Activated CD4-positive, alpha-beta T cell treated with anti-CD3 and anti-CD28 coated beads, Interleukin-2, amount 10 ng/mL, durations not matched to agents 24 days and 14 days (primary cell): ENCODE measurements at regions not wholly inside any gene's neighbourhood (a gene's known extent, or its start where the extent isn't known, plus 50 kb on each side); places are given as distances from the start of the nearest gene placed in this dataset.
"Not testable (repeated sequence)": the region's sequence is repeated elsewhere in the genome, so short reads cannot be mapped to it uniquely, and the experiment has no call there.

Source experiments
- DNase-seq: peaks from one replicate; pipeline ENCODE4 v3.0.0; 2022
- H3K27ac Mint-ChIP-seq: one replicate; pipeline ENCODE4 v1.8.0; 2022; ENCODE audit warnings: mild to moderate bottlenecking, mixed read lengths
- H3K27me3 Mint-ChIP-seq: one replicate; pipeline ENCODE4 v1.8.0; 2022; ENCODE audit warnings: mixed read lengths
- H3K36me3 Mint-ChIP-seq: one replicate; pipeline ENCODE4 v1.8.0; 2022; ENCODE audit warnings: low read depth, mild to moderate bottlenecking, mixed read lengths
- H3K4me1 Mint-ChIP-seq: one replicate; pipeline ENCODE4 v1.8.0; 2021; ENCODE audit warnings: mixed read lengths
- H3K4me3 Mint-ChIP-seq: one replicate; pipeline ENCODE4 v1.8.0; 2022; ENCODE audit warnings: mild to moderate bottlenecking, moderate library complexity, mixed read lengths
- H3K9me3 Mint-ChIP-seq: one replicate; pipeline ENCODE4 v1.8.0; 2021; ENCODE audit warnings: mixed read lengths
- intact Hi-C: fragments of 100-400 bp; cut with micrococcal nuclease; formaldehyde crosslinking; loops from one replicate; pipeline ENCODE4 v1.15.1; 2023

DNA sequence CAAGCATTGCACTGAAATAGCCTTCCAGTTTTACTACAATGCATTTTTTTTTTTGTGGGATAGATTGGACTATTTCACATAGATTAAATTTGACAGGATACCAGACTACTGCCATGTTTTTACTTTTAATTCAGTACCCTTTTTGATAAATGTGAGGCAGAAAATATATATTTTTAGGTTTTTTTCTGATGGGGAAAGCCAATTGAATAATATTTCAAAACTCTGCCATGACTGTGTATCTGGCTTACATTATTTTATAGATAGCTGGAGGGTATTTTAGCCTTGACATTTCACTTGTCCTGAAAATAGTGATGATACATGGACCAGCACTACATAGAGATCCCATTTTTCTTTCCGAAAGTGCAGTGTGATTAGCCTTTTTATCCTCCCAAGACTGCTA lies 133.5 kb upstream of the PRR16 start:
- H3K27me3 Mint-ChIP-seq = no peaks in the 10 kb centered on the region
- H3K27ac Mint-ChIP-seq = no peak overlapping the region
- H3K9me3 Mint-ChIP-seq = no peaks in the 10 kb centered on the region
- no peaks in the 10 kb centered on the region for H3K36me3 Mint-ChIP-seq
- intact Hi-C loops = no loop called here
- no peak overlapping the region for H3K4me3 Mint-ChIP-seq
- DNase-seq = no peak
- no peaks in the 10 kb centered on the region for H3K4me1 Mint-ChIP-seq

DNA sequence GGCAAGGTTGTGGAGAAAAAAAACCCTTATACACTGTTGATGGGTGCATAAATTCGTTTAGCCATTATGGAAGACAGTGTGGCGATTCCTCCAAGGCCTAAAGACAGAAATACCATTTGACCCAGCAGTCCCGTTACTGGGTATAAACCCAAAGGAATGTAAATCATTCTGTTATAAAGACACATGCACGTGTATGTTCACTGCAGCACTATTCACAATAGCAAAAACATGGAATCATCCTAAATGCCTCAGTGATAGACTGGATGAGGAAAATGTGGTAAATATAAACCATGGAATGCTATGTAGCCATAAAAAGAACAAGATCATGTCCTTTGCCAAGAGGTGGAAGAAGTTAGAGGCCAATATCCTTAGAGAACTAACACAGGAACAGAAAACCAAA lies 119.9 kb upstream of the PRR16 start:
- intact Hi-C loops = no loop called here
- no peak overlapping the region for H3K4me3 Mint-ChIP-seq
- H3K4me1 Mint-ChIP-seq = no peaks in the 10 kb centered on the region

DNA sequence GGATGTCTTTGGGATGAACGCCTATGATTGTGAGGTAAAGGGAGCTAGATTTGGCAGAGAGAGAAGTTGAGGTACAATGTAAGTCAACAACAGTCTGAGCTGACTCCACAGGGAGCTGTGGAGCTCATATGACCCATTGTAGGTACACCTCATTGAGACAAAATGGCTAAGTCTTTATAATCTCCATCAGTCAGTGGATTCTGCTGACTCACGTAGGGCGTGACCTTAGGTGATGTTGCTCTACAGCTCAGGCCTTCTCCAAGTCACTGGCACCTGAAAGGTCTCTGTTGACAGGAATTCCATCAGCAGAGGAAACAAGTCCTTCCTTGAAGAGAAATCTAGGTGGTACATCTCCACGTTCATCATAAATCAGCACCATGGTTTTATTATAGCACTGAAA lies 118.2 kb upstream of the PRR16 start:
- no peak overlapping the region for H3K27ac Mint-ChIP-seq
- no peaks in the 10 kb centered on the region for H3K36me3 Mint-ChIP-seq
- H3K4me1 Mint-ChIP-seq = no peaks in the 10 kb centered on the region
- H3K4me3 Mint-ChIP-seq = no peak overlapping the region
- DNase-seq = no peak
- H3K9me3 Mint-ChIP-seq = peaks cover 4% of the 10 kb centered on the region
- intact Hi-C loops = no loop called here
- H3K27me3 Mint-ChIP-seq = no peaks in the 10 kb centered on the region

More for the DNA sequence above, 119.9 kb upstream of the PRR16 start:
- no peak for DNase-seq
- Mint-ChIP-seq H3K27me3 (no peaks in the 10 kb centered on the region), H3K9me3 (no peaks in the 10 kb centered on the region), H3K36me3 (no peaks in the 10 kb centered on the region), H3K27ac (no peak overlapping the region)

DNA sequence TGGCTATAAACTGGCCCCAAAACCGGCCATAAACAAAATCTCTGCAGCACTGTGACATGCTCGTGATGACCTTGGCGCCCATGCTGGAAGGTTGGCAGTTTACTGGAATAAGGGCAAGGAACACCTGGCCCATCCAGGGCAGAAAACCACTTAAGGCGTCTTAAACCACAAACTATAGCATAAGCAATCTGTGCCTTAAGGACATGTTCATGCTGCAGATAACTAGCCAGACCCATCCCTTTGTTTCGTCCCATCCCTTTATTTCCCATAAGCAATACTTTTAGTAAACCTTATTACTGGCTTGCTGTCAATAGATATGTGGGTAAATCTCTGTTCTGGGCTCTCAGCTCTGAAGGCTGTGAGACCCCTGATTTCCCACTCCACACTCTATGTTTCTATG lies 113.0 kb upstream of the PRR16 start:
- DNase-seq, H3K27me3 Mint-ChIP-seq, intact Hi-C loops, H3K4me3 Mint-ChIP-seq, H3K9me3 Mint-ChIP-seq, H3K36me3 Mint-ChIP-seq, H3K27ac Mint-ChIP-seq, H3K4me1 Mint-ChIP-seq: not testable (repeated sequence)

DNA sequence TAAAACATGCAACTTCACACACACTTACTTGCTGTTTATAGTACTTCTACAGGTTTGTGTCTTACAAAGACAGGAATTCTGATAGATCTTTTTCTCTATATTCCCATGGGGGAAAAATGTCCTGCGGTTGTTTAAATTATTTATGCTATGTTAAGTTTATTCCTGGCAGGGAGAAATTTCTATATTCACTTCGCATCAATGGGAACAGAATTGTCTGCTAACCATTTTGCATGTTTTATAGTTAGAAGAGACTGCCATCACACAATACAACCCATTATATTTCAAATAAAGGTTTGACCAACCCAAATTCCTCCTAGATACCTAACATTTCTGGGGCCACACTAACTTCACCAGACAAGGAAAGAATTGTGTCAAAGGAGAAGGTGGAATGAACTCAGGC lies 110.0 kb upstream of the PRR16 start:
- no peak overlapping the region for H3K4me3 Mint-ChIP-seq
- H3K9me3 Mint-ChIP-seq = peaks cover 6% of the 10 kb centered on the region
- no peaks in the 10 kb centered on the region for H3K27me3 Mint-ChIP-seq
- H3K36me3 Mint-ChIP-seq = no peaks in the 10 kb centered on the region
- intact Hi-C loops = no loop called here
- no peak overlapping the region for H3K27ac Mint-ChIP-seq
- H3K4me1 Mint-ChIP-seq = no peaks in the 10 kb centered on the region
- no peak for DNase-seq

DNA sequence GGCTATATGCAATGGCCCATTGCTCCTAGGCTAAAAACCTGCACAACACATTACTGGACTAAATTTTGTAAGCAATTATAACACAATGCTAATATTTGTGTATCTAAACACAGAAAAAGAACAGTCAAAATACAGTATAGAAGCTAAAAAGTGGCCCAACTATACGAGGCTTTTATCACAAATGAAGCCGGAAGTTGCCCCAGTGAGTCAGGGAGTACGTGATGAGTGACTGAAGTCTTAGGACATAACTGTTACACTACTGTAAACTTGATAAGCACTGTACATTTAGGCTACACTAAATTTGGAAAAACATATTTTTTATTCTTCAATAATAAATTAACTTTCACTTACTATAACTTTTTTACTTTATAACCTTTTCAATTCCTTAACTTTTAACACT lies 105.2 kb upstream of the PRR16 start:
- H3K27ac Mint-ChIP-seq = no peak overlapping the region
- intact Hi-C loops = no loop called here
- H3K36me3 Mint-ChIP-seq = no peaks in the 10 kb centered on the region
- no peaks in the 10 kb centered on the region for H3K9me3 Mint-ChIP-seq
- H3K4me1 Mint-ChIP-seq = no peaks in the 10 kb centered on the region
- H3K4me3 Mint-ChIP-seq = no peak overlapping the region
- no peaks in the 10 kb centered on the region for H3K27me3 Mint-ChIP-seq
- DNase-seq = no peak

DNA sequence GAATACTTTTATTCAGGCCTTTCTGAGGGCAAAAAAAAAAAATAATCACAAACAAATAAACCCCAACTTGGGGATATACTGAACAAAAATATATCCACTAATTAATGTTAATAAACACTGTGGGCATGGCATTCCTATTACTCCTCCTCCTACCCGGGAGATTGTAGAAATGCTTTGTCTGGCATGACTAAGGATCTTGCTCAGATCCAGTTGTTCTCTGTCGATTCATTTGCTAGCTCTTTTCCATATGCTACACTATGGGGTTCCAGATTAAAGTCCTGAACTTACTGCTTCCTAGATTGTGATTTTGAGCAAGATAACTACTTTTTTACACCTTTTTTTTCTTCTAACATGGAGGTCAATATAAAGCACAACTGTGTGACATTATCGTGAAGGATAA lies 102.2 kb upstream of the PRR16 start:
- Mint-ChIP-seq H3K27ac (no peak overlapping the region), H3K4me3 (no peak overlapping the region), H3K36me3 (no peaks in the 10 kb centered on the region), H3K4me1 (no peaks in the 10 kb centered on the region), H3K27me3 (no peaks in the 10 kb centered on the region), H3K9me3 (no peaks in the 10 kb centered on the region)
- intact Hi-C loops = no loop called here
- no peak for DNase-seq

DNA sequence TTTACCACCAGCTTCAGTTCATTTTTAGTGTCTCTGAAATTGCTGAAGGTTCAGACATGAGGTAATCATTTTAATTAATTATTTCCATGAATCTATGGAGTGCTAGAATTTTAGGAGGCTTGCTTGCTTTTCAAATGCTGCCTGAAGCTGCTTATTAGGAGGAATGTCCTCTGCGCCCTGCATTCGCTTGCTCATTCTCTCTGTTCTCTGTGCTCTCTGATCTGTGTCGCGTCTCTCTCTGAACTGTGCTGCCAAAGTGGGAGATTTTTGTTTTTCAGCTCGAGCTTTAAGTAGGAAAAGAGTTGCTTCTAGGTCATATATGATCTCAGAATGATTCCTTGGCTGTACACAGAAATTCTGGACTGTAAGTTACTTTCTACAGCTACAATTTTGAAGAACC lies 101.7 kb upstream of the PRR16 start:
- Mint-ChIP-seq H3K27ac (no peak overlapping the region), H3K4me3 (no peak overlapping the region), H3K27me3 (no peaks in the 10 kb centered on the region), H3K4me1 (no peaks in the 10 kb centered on the region), H3K36me3 (no peaks in the 10 kb centered on the region), H3K9me3 (no peaks in the 10 kb centered on the region)
- intact Hi-C loops = no loop called here
- no peak for DNase-seq

DNA sequence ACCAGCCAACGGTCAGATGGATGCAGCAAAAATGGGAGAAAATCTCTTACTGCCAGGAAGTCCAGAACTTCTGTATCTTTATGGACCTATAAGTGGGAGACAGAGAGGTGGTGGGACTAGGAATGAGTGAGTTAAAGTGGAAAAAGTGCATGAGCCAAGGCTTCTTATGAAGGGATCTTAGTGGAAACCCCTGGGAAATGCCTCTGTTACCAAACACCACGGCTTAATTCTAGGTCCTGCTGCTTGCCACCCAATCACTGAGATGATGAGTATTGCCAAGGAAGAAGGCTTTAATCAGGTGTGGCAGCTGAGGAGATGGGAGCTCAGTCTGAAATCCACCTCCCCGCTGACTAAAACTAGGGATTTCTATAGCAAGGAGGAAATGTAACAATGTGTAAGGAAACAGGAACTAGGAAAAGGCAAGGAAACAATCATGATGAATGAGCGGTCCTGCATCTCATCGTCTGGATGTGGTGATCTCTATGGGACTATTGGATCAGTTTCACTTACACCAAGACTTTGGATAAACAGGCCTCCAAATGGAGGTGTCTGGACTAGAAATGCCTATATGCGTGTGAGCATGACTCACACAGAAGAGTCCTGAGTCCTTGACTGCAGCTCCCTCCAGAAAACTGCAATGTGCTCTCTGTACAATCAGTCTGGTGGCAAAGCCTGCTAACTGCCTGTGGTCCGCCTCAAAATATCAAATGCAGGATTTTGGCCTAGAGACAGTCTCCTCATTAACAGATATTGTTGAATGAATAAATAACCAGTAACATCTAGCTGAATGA lies 98.2 kb upstream of the PRR16 start:
- no peak overlapping the region for H3K4me3 Mint-ChIP-seq
- intact Hi-C loops = no loop called here
- H3K4me1 Mint-ChIP-seq = no peaks in the 10 kb centered on the region
- H3K27me3 Mint-ChIP-seq = no peaks in the 10 kb centered on the region
- H3K9me3 Mint-ChIP-seq = no peaks in the 10 kb centered on the region
- H3K27ac Mint-ChIP-seq = no peak overlapping the region
- no peak for DNase-seq
- no peaks in the 10 kb centered on the region for H3K36me3 Mint-ChIP-seq

DNA sequence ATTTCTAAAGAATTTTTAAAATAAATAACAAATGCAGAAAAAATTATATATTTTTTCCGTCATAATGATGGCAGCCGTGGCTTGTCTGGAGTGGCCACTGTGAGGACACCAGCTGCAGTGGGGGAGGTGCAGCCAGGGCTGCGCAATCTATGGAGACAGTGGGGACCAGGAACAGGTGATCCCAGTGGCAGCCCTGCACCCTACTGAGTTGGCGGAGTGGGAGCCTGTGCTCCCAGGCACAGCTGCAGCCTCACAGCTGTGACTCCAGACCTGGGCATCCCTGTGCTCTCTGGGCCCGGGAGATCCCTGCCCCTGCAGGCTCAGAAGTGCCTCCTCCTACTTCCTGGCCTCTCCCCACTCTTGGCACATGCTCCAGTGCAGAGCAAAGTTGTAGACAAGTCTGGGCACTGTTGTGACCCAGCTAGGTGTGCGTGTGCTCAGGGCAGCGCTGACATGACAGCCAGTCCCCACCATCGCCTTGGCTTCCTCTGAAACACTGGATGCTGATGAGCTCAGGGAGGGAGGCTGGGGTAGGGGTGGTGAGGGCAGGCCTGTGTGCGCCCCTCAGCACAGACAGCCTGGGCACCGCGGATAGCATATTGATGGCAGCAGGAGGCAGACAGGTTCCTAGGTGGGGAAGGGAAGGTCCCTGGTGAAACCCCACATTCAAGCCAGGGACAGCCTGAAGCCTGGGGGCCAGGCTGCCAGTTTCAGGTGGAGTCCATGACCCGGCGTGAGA lies 96.0 kb upstream of the PRR16 start:
- no peaks in the 10 kb centered on the region for H3K36me3 Mint-ChIP-seq
- no peak overlapping the region for H3K4me3 Mint-ChIP-seq
- no peaks in the 10 kb centered on the region for H3K27me3 Mint-ChIP-seq
- intact Hi-C loops = no loop called here
- H3K9me3 Mint-ChIP-seq = no peaks in the 10 kb centered on the region
- H3K27ac Mint-ChIP-seq = no peak overlapping the region
- H3K4me1 Mint-ChIP-seq = no peaks in the 10 kb centered on the region
- DNase-seq = no peak

DNA sequence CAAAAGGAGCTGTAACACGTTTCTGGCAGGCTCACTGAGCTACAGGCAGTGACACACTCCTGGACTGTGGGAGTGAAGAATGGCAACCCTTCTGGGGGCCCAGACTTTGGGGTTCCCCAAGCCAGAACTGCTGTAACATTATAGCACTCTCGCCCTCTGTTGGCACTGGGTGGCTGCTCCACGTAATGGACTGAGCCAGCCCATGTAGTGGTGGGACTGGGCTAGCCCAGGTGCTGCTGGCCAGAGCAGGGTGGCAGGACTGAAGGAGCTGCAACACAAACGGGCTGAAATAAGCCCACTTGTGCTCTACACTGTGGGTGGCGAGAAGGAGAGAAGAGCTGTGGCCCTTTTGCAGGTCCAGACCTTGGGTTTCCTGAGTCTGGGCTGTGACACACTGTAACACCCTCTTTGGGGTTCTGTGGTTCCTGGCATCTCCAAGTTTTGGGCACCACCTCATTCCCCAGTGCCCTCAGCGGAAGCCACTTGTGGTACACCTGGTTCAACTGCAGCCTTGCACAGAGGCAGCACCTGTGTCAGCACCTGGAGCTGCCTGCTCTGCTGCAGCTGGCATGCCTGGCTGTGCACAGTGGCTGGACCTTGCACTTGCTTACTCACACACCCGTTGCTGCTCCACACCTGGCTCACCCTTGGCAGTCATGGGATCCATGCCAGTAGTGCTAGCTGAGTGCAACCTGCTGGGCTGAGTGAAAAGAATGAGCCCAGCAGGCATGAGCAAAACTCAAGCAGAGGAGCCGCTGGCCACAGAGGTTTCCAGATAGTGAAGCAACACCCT lies 95.0 kb upstream of the PRR16 start:
- H3K36me3 Mint-ChIP-seq = no peaks in the 10 kb centered on the region
- H3K9me3 Mint-ChIP-seq = no peaks in the 10 kb centered on the region
- H3K27me3 Mint-ChIP-seq = no peaks in the 10 kb centered on the region
- H3K27ac Mint-ChIP-seq = no peak overlapping the region
- intact Hi-C loops = no loop called here
- H3K4me1 Mint-ChIP-seq = no peaks in the 10 kb centered on the region
- no peak for DNase-seq
- no peak overlapping the region for H3K4me3 Mint-ChIP-seq

DNA sequence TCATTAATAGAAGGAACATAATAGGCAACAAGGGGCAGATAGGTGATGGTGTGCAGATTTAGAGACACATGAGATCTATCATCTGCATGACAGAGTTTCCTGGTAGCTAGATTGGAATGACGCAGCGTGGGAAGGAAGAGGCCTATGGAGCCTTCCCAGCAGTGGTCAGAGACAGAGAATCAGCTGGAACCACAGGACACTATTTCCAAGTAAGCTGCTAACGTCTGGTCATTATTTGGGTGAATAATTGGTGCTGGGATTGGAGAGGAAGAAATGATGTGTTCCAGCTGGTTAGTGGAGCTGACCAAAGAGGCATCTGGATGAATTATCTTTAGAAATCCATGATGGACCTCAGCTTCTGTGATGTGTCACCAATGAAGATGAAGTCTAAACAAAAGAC lies 91.2 kb upstream of the PRR16 start:
- no peak overlapping the region for H3K4me3 Mint-ChIP-seq
- H3K36me3 Mint-ChIP-seq = no peaks in the 10 kb centered on the region
- no peak overlapping the region for H3K27ac Mint-ChIP-seq

DNA sequence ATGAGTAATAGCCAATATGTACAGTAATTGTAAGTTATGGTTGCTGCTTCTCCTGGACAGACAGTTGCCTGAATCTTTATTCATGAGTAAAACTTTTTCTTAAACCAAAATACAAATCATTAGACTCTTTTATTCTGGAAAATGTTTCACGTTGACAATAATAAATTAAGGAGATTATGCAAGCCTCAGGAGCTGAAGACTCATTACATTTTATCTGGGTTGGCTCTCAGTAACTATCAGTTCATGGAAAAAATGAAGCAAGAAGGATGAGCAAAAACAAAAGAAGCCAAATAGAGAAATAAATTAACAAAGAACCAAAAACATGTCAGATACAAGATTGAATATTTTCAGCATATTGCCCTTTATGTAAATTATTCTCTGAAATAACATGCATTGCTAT lies 88.9 kb upstream of the PRR16 start:
- intact Hi-C loops = no loop called here
- H3K27ac Mint-ChIP-seq = no peak overlapping the region
- H3K4me3 Mint-ChIP-seq = no peak overlapping the region
- no peaks in the 10 kb centered on the region for H3K4me1 Mint-ChIP-seq
- H3K27me3 Mint-ChIP-seq = no peaks in the 10 kb centered on the region
- no peak for DNase-seq
- H3K36me3 Mint-ChIP-seq = no peaks in the 10 kb centered on the region
- peaks cover 8% of the 10 kb centered on the region for H3K9me3 Mint-ChIP-seq

More for the DNA sequence above, 91.2 kb upstream of the PRR16 start:
- Mint-ChIP-seq H3K4me1 (no peaks in the 10 kb centered on the region), H3K27me3 (no peaks in the 10 kb centered on the region), H3K9me3 (no peaks in the 10 kb centered on the region)
- intact Hi-C loops = no loop called here
- DNase-seq = no peak

DNA sequence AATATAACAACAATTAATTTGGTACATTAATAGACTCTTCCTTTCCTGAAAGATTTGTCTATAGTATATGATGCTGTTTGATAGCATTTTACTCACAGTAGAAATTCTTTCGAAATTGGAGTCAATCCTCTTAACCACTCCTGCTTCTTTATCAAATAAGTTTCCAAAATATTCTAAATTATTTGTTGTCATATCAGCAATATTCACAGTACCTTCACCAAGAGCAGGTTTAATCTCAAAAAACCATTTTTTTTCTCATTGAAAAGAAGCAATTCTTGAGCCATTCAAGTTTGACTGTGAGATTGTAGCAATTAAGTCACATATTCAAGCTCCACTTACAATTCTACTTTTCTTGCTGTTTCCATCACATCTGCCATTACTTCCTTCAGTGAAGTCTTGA lies 83.5 kb upstream of the PRR16 start:
- H3K27ac Mint-ChIP-seq = no peak overlapping the region
- no peak overlapping the region for H3K4me3 Mint-ChIP-seq
- peaks cover 8% of the 10 kb centered on the region for H3K9me3 Mint-ChIP-seq
- no peaks in the 10 kb centered on the region for H3K36me3 Mint-ChIP-seq
- H3K4me1 Mint-ChIP-seq = no peaks in the 10 kb centered on the region
- no peaks in the 10 kb centered on the region for H3K27me3 Mint-ChIP-seq
- intact Hi-C loops = no loop called here
- DNase-seq = no peak
